ENCODE measurements at regions not wholly inside any gene's neighbourhood (a gene's known extent, or its start where the extent isn't known, plus 50 kb on each side); places are given as distances from the start of the nearest gene placed in this dataset.

DNA sequence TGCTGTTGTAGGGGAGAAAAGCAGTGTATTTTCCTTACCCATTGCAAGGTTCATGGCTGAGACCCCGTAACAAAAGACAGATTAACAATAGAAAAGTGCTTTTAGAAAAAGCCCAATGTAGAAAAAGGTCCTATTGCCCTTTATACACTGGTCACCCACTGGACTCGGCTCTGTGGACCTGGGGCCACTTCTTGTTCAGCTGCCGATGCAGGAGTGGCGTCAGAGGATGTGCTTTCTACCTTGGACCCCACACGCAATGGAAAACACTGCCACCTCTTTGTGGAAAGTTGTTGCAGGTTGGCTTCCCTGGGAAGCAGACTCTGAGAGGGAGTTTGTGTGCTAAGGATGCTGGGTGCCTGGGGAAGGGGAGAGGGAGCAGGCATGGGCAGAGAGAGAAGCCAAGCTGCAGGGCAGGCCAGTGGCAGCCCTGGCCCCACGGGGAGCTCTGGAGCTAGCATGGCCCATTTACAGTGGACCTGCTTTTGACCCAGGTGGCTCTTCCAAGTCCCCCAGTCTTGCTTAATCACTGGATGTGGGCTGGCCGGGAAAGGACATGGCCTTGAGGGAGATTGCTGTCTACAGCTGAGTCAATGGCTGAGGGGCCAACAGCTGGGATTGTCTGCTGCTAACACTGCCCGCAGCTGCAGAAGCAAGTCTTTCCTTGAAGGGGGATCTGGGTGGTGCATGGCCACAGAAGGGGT is 142.9 kb downstream of the CDC5L start:
- Mint-ChIP-seq H3K27me3 (ENCODE audit: insufficient read depth, unreplicated experiment) (peaks cover 23% of the 10 kb centered on the region), H3K4me3 (ENCODE audit: unreplicated experiment) (no peak overlapping the region), H3K9me3 (ENCODE audit: unreplicated experiment) (no peaks in the 10 kb centered on the region), H3K36me3 (ENCODE audit: insufficient read depth, unreplicated experiment) (no peaks in the 10 kb centered on the region), H3K27ac (ENCODE audit: unreplicated experiment) (no peak overlapping the region), H3K4me1 (ENCODE audit: low read depth, unreplicated experiment) (no peaks in the 10 kb centered on the region)
- no TSS peak for BruUV-seq (replicated peaks)
- intact Hi-C loops (cut with micrococcal nuclease; ENCODE audit: unreplicated experiment) = no loop called here
- no peak overlapping the region for H3K4me3 ChIP-seq (ENCODE audit: low read depth, low read length)
- H3K9me3 ChIP-seq = no peaks in the 10 kb centered on the region
- no peaks in the 10 kb centered on the region for H3K4me1 ChIP-seq
- CTCF ChIA-PET = no interaction called here
- POLR2A ChIA-PET = no interaction called here
- no peaks in the 10 kb centered on the region for H3K27me3 ChIP-seq (replicated peaks; ENCODE audit: control insufficient read depth, insufficient read depth, low read length)
- no peak for TF ChIP-seq CTCF (IDR thresholded peaks at IDR 0.05; ENCODE audit: insufficient read depth in 1 of 2, low read depth in 1 of 2, low read length in 1 of 2, severe bottlenecking in 1 of 2, unreplicated experiment in 1 of 2)
- H3K36me3 ChIP-seq (ENCODE audit: control insufficient read depth, insufficient read depth, low read length) = no peaks in the 10 kb centered on the region
- no peak for DNase-seq

- BruUV-seq (replicated peaks) = no TSS peak
- Mint-ChIP-seq H3K27ac (ENCODE audit: unreplicated experiment) (no peak overlapping the region), H3K4me1 (ENCODE audit: low read depth, unreplicated experiment) (no peaks in the 10 kb centered on the region), H3K36me3 (ENCODE audit: insufficient read depth, unreplicated experiment) (no peaks in the 10 kb centered on the region), H3K27me3 (ENCODE audit: insufficient read depth, unreplicated experiment) (peaks cover 21% of the 10 kb centered on the region), H3K9me3 (ENCODE audit: unreplicated experiment) (no peaks in the 10 kb centered on the region), H3K4me3 (ENCODE audit: unreplicated experiment) (no peak overlapping the region)
- DNase-seq = no peak
- Histone ChIP-seq H3K4me3 (ENCODE audit: low read depth, low read length) (no peak overlapping the region), H3K27me3 (replicated peaks; ENCODE audit: control insufficient read depth, insufficient read depth, low read length) (no peaks in the 10 kb centered on the region), H3K36me3 (ENCODE audit: control insufficient read depth, insufficient read depth, low read length) (no peaks in the 10 kb centered on the region), H3K9me3 (no peaks in the 10 kb centered on the region), H3K4me1 (no peaks in the 10 kb centered on the region)
- TF ChIP-seq CTCF (IDR thresholded peaks at IDR 0.05; ENCODE audit: insufficient read depth in 1 of 2, low read depth in 1 of 2, low read length in 1 of 2, severe bottlenecking in 1 of 2, unreplicated experiment in 1 of 2) = no peak
- intact Hi-C loops (cut with micrococcal nuclease; ENCODE audit: unreplicated experiment) = no loop called here
- POLR2A ChIA-PET = no interaction called here
- CTCF ChIA-PET = no interaction called here
These were observed 143.4 kb downstream of the CDC5L start for GRCh38 chr6:44530910-44531234.

GRCh38 chr6:44531442-44532015 is 144.0 kb downstream of the CDC5L start:
- intact Hi-C loops (cut with micrococcal nuclease; ENCODE audit: unreplicated experiment) = no loop called here
- no TSS peak for BruUV-seq (replicated peaks)
- ChIA-PET POLR2A (no interaction called here), CTCF (interaction anchor here (0.7 kb wide), 1 partner anchor 56 kb away, joined by 3 read pairs; no protein-coding TSS in a partner anchor)
- no peak overlapping the region for H3K4me3 Mint-ChIP-seq (ENCODE audit: unreplicated experiment)
- H3K9me3 Mint-ChIP-seq (ENCODE audit: unreplicated experiment) = no peaks in the 10 kb centered on the region
- H3K4me1 ChIP-seq = no peaks in the 10 kb centered on the region
- DNase-seq = no peak
- no peak overlapping the region for H3K4me3 ChIP-seq (ENCODE audit: low read depth, low read length)
- H3K36me3 Mint-ChIP-seq (ENCODE audit: insufficient read depth, unreplicated experiment) = no peaks in the 10 kb centered on the region
- H3K9me3 ChIP-seq = no peaks in the 10 kb centered on the region
- no peaks in the 10 kb centered on the region for H3K36me3 ChIP-seq (ENCODE audit: control insufficient read depth, insufficient read depth, low read length)
- H3K27ac Mint-ChIP-seq (ENCODE audit: unreplicated experiment) = no peak overlapping the region
- TF ChIP-seq CTCF (IDR thresholded peaks at IDR 0.05; ENCODE audit: insufficient read depth in 1 of 2, low read depth in 1 of 2, low read length in 1 of 2, severe bottlenecking in 1 of 2, unreplicated experiment in 1 of 2) = no peak
- H3K27me3 ChIP-seq (replicated peaks; ENCODE audit: control insufficient read depth, insufficient read depth, low read length) = no peaks in the 10 kb centered on the region
- peaks cover 16% of the 10 kb centered on the region for H3K27me3 Mint-ChIP-seq (ENCODE audit: insufficient read depth, unreplicated experiment)
- no peaks in the 10 kb centered on the region for H3K4me1 Mint-ChIP-seq (ENCODE audit: low read depth, unreplicated experiment)
